ENCODE measurements at regions not wholly inside any gene's neighbourhood (a gene's known extent, or its start where the extent isn't known, plus 50 kb on each side); places are given as distances from the start of the nearest gene placed in this dataset.

DNA sequence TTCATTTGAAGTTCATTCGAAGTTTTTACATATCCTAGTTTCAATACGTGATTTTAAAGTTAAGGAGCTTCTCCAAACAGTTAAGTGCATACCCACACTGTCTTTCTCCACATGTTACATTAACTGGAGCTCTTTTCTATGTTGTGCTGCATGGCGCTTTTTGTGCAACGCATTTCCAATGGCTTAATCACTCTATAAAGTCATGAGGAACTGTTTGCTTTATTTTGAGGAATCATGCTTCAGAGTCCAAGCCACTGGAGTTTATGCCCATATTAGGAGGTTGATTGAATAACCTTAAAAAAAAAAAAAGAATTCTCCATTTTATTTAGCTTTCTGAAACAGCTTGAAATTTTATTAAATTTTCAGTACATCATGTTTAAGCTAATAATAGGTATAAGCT, 109.4 kb upstream of the MBNL1 start:
- DNase-seq = no peak

DNA sequence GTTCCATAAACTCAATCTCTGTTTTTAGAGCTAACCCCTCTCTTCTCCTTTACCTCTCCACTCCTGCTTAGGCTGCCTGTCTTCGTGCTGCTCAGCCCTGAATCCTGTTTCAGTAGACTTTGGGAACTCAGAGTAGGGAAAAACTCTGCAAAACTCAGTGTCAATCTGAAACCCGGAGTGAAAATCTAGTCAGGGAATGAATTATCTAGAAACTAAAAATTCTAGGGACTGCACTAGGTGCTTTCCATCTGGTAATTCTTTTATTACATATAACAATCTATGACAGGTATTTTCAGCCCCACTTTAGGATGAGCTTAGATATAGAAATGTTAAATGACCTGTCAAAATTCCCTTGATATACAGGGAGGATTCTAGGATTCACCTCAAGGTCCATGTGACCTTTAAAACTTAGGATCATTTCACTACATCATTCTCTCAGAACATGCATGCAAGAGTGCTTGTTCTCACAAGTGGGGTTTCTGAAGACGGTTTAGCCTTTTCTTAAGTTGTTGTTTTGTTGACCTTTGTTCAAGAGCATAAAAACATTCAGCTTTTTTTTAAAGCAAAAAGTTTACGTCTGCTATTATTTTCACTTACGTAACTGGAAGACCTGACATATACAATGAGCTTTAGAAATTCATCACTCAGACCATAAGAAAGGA, 108.2 kb upstream of the MBNL1 start:
- no peak for DNase-seq

DNA sequence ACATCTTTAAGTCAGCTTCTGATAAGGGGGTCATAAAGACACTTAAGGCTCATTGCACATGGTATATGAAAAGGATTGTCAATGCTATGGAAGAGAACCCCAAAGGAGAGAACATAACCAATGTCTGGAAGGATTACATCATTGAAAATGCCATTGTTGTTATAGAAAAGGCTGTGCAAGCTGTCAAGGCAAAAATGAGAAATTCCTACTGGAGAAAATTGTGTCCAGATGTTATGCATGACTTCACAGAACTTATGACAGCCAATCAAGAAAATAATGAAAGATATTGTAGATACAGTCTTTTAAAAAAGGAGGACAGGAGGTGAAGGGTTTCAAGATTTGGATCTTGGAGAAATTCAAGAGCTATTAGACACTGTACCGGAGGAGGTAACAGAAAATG, 96.3 kb upstream of the MBNL1 start:
- DNase-seq = no peak

DNA sequence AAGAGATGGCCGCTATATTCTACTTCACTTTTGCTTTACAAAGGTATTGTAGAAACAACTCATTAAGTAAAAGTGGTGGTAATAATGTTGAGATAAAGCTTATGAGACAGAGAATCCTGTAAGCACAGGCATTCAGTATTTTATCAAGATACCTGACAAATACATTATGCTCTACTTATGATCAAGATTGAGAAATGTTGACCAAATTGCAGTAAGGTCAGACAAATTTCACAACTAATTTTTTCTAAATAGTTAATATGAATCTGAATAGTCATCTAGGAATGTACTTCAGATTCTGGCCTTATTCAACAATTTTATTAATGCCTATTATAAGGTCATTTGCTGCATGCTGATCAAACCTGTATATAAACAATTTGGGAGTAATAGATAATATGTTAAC, 95.1 kb upstream of the MBNL1 start:
- DNase-seq = no peak

DNA sequence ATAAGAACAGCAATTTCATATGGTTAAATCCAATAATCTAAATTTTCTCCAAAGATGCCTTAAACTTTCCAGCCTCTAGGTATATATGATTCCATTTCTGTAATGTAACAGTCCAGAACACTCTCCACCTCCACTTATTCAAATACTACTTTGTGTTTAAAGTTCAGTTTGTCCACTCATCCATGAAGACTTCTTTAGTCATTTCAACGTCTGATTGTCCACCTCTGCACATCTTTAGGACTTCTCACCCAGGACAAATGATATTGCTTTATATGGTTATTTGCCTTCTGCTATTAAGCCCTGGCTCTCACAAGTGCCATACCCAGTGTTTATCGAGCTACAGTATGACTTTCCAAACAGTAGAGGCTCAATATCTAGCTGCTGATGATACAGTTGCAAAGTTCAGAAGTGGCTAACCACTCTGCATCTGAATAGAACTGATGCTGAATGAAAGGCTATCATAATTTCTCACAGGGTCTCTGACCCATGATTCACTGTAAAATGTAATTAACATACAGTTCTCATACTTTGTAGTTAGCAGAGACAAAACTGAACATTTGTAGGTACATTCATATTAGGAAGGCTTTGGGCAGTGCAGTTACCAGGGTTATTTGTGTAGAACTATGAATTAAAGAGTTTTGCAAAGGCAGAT, 93.7 kb upstream of the MBNL1 start:
- no peak for DNase-seq

DNA sequence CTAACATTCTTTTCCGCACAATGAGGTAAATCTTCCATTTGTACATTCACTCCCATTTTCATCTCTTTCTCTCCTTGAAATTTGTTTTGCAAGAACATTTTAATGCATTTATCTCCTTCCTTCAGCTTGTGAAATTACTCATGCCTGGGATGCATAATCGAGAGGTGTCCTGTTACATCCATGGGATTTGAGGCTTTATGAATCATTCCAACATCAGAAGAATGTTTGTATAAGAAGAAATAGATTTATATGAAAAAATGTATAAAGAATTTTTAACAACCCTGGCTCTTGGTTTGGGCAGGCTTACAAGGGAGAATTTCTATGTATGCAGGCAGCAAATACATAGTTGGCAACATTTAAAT, 93.2 kb upstream of the MBNL1 start:
- no peak for DNase-seq

DNA sequence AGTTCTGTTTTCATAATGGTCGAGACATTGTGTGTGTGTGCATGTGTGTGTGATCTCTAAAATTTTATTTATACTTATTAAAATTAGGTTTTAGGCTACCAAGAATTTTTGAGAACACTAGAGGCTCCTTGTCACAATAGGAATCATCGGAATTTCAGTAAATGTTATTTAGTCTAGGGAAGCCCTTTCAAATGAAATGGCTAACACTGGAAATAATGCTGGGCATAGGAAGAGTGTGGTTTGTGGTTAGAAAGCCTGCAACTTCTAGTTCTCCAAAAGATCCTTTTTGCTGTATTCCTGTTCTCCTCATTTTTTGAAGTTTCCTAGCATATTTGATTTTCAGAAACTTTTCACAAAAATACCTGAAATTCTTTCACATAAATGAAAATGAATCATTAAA, 92.5 kb upstream of the MBNL1 start:
- no peak for DNase-seq

DNA sequence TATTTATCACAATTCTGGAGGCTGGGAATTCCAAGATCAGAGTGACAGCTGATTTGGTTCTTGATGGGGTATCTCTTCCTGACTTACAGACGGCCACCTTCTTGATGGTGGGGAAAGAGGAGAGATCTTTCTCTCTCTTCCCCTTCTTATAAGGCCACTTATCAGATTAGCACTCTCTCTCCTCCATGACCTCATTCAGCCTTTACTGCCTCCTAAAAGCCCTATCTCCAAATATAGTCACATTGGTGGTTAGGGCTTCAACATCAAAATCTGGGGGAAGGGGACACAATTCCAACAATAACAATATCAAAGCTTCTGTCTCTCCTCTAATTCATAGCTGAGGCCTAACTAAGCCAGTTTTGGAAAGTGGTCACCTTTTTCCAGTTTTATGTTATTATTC, 91.7 kb upstream of the MBNL1 start:
- no peak for DNase-seq

DNA sequence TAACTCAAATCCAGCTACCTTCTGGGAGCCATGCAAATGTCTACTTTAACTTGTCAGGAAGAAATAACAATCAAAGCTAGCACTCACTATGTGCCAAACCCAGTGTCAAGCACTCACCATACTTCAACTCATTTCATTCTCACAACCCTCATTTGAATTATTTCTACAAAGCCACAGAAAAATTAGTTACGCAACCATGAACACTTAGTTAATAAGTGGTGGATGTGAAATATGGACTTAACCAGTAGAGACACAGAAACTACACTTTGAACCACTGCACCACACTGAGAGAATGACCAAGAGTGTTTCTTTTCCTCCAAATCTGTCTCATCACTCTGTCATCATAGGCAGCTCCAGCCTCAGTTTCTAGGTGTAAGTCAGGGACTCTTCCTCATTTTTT, 91.0 kb upstream of the MBNL1 start:
- DNase-seq = no peak

DNA sequence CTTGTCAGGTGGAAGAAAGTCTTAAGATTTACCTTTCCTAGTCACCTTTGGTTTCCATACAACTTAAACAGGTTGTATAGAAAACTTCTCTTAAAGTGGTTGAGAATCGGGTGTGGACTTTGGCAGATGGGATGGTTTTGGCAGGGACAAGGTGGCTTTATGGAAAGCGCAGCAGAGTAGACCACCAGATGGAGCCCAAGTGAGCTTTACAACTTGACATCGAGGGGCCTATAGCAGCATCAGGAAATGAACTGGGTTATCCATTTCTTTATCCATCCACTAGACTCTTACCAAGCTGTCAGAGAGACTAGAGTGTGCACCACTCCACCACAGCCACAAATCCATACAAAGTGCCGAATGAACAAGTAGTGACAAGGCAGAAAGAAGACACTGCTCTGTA, 85.3 kb upstream of the MBNL1 start:
- DNase-seq = no peak

DNA sequence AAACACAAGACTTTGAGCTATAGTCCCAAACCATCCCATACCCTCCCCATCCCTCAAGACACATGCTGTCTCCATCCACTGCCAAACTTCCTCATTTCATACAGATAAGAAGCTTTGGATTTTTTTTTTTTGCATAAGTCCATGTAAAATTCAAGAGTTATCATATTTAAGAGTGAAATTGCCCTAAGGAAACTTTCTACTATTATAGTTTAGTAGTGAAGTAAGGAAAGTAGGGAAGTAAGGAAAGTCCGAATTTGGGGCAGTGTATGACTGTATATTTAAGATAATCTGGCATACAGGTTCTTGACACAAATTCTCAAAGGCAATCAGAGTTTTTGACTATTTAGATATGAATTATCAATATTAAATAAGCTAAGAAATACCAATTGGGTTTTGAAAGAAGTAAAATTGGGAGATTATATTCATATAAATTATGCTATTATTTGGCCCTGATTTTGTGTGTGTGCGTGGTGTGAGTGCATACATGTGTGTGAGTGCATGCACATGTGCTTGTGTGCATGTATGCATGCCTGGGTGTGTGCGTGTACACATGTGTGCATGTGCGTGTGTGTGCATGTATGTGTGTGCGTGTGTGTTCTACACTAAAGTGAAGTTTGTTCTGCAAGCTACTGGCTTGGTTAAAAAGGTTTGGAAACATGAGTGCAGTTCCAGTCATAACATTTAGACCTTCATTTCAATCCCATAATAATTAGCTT, 83.6 kb upstream of the MBNL1 start:
- DNase-seq = no peak

DNA sequence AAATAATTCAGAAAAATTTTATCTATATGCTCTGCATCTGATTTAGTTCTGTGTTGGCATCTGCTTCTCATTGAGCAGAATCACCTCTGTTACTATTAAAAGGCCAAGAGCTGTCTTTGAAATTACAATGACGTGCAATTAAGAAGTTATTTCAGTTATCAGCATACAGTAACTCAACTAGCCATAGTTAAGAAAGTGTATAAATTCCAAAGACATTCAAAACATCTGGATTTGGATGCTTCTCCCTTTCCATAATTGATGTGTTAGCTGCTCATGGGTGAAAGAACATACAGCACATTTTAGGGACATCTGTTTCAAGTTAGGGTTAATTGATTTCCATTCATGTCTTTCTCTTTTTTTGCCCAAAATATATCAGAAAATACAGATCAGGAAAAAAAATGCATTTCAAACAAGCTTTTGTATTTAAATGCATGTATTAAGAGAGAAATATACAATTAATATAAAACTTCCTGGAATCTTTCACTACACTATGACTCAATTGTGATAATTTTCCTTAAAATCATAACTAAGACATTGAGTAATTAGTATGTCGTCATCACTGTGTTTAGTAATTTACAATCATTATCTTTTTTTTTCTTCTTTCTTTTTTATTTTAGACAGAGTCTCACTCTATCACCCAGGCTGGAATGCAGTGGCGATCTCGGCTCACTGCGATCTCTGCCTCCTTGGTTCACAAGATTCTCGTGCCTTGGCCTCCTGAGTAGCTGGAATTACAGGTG, 82.7 kb upstream of the MBNL1 start:
- no peak for DNase-seq

DNA sequence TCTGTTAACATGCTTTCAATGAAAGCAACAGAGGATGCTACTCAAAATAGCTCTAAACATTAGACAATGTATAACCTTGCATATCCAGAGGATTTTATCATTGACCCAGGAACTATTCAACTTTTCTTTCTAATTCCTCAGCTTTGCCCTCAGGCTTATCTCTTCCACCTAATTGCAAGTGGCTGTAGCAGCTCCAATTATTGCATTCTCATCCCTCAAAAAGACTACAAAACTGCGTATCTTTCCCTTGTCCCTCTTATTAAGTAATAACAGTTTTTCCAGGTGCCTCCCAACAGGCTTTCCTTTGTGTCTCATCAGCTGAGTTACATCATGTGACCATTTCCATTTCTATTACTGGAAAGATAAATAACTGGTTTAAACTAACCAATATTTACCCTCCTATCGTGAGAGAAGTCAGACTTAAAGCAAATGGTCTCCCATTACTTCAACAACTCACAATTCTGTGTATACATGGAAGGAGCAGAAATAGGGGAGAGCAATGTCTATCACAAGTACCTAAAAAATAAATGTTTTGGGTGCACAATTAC, 78.0 kb upstream of the MBNL1 start:
- DNase-seq = no peak

DNA sequence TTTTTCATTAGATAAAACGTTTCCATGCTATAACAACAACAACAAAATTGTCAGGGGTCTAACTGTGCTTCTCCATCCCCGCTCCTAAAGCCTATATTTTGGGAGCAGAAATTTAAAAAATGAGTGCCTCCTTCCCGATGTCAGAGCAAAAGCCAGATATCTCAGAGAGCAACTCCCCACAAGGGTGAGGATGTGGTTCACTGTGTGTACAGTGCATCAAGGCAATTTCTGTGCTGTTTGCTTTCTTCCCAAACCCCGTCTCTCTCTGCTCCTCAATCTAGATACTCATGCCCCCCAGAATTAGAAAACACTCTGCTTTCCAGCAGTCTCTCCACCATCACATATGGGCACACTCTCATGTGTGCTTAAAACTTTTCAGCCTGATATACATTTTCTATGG, 76.7 kb upstream of the MBNL1 start:
- DNase-seq = no peak

DNA sequence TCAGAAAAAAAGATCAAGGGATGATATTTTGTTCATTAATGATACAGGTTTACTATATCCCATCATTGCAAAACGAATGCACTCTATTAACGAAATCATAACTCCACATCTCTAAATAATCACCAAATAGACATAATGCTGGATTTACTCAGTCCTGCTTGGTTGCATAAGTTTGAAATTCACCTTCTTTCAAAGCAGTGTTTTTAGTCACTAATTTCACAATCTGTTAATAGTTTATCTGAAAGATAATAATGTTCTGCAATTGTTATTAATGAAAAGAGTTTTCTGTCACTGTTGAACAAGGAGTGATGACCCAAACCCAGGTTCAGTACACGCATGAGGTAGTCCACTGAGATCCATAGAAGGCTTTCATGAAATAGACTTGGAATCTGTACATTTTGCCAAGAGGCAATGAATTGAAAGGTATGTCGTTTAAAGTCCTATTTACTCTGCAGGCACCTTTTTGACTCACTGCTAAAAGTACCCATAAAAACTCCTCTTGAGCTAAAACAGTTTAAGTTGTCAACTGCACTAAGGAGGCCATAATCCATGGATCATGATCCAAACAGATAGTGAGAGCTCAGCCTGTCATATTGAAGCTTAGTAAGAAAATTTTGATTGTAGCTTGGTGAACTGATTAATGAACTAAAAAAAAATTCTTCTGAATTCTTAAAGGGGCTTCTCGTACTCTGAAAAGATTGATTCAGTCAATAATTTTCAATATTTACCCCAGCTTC, 75.6 kb upstream of the MBNL1 start:
- no peak for DNase-seq

DNA sequence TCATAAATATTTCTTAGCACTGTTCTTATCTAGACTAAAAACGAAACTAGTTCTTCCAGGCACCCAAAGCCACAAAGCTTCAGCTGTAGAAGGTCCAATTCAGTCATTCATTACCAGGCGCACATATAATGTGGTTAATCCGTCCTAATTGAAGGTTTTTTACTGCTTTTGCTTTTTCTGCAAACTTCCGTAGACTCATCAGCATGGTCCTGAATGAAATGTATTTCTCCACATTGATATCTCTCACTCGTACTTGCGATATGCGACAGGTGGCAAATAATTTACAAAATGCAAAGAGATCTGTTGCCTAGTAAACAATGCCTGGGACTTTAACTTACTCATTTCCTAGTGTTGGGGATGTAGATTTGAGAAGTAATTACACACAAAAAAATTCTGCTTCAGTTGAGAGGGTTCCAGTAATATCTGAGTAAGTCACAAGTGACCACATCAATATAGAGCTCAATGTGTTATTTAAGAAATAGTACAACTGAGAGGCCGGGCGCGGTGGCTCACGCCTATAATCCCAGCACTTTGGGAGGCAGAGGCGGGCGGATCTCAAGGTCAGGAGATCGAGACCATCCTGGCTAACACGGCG, 75.0 kb upstream of the MBNL1 start:
- DNase-seq = no peak

DNA sequence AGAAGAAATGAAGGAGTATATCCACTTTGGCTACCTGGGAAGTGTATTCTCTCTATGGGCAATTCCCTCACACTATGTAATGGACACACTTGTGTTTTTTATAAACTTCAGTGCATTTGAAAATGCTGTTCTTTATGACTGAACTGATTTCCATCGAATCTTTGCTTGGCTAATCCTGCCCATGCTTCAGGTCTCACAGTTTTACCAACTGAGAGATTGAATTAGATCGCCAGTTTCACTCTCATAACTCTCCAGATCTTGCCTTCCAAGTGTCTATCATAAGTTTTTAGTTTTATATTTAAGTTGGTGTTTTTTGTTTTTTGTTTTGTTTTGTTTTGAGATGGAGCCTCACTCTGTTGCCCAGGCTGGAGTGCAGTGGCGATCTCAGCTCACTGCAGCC, 73.5 kb upstream of the MBNL1 start:
- no peak for DNase-seq

DNA sequence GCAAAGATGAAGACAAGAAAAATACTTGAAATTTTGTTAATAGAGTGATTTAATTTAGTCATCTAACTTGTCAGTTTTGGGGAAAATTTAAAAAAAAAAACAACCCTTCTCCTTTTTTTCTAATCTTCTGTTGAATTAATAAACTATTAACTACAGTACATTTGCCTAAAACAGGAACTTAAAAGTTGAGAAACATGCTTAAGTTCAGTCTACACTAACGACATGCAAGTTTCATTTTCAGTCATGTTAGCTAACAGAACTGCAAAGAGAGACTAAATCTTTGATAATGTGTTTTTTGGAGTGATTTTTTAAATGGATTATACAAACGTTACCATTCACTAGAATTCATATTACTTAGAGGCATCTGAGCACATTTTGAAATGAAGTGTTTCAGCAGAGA, 71.9 kb upstream of the MBNL1 start:
- DNase-seq = no peak

DNA sequence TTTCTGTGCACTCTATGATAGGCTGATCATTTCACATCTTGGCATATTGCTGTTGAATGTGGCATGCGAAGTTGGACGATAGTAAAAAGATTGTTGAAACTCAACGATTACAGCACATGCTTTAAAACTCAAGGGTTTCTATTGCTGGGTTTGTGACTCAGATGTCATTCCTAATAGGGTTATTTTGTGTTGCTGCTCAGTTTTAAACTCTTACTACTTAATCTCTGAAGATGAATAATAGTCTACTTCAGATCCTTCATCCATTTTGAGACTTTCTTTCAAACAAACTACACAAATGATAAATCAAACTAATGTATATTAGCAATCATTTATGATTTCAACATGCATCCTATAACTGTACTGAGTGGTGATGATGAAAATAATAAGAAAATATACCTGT, 71.3 kb upstream of the MBNL1 start:
- no peak for DNase-seq

DNA sequence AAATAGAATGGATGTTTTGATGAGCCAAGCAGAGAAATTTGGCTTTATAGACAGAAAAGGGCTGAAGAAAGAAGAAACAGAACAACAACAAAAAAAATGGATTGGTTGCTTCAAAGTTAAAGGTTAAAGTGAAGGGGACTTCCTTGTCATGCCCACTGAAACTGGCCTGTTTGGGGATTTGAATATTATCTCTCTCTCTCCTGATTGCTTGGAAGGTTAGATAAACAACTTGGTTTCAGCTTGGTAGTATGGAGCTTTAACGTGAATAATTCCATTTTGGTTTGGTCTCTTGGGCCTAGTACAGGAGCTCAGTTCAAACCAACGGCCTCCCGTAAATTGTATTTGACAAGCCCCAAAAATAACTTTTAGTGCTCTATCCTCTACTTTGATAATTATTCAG, 70.8 kb upstream of the MBNL1 start:
- no peak for DNase-seq

DNA sequence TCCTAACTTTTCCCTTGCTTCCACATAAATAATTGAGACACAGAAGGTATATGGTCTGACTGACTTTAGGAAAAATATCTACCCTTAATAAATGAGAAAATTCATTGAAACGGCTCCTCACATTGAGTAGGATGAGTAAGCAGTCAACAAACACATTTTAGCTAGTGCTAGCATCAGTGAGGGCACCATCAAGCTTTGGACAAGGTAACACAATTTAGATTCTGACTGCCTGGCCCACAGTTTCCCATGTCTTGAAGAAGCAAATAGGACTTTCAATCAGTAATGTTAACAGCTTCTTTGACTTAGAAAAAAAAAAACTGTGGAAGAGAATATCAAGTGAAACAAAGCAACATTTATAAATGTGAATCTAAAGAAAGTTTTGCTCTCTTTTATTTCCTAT, 70.1 kb upstream of the MBNL1 start:
- DNase-seq = no peak

DNA sequence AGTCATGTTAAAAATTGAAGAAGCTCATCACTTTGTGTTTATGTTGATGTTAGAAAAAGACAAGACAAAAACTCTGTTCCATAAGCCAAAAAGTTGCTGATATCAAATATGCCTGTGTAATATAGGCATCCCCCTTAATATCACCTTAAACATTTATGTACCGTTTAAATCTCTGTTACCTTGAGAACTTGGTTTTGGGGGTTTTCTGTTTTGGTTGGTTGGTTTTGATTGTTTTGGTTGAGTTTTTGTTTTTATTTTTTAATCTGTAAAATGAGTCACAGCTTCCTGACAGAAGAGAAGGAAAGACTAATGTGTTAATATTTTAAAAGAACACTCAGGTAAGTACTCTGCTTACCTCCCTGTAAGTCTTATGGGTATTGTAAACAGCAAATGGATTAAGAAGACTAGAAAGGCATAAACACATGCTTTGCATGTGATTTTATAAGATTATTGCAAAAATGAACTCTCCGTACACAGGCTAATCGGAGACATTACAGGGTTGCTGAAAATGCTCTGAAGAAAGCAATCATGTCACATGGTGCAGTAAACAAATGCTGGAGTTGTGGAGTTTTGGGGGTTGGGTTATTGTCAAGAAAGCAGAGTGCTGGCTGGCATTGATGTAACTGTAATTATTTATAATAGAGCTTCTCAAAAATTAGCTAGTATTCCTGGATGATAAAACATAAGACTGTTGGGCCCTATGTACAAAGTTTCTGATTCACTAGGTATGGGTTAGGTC, 69.5 kb upstream of the MBNL1 start:
- DNase-seq = no peak
